Fibroblast of villous mesenchyme (primary cell): ENCODE measurements at regions not wholly inside any gene's neighbourhood (a gene's known extent, or its start where the extent isn't known, plus 50 kb on each side); places are given as distances from the start of the nearest gene placed in this dataset.
A peak's percentile ranks its signal among the peaks of the same experiment; 100 is the strongest.

ENCODE experiments used
- DNase-seq: peaks from one replicate; pipeline ENCODE4 v3.0.0-alpha.2; 2010; ENCODE audit warnings: low read depth
- H3K4me3 ChIP-seq: 2 replicates; pipeline ENCODE4 v1.5.1; 2011; ENCODE audit warnings: low read depth, mild to moderate bottlenecking, low read length
- CTCF ChIP-seq: IDR thresholded peaks from 2 replicates; pipeline ENCODE4 v1.5.1; 2012; ENCODE audit warnings: low read depth, mild to moderate bottlenecking, low read length; ENCODE audit not compliant: insufficient read depth

- DNase-seq, result peak; percentile 38
- no peak overlapping the region for H3K4me3 ChIP-seq
- TF ChIP-seq CTCF, result no peak
Observed at GRCh38 chr2:66925128-66925527, 472.0 kb upstream of the ETAA1 start.

DNA sequence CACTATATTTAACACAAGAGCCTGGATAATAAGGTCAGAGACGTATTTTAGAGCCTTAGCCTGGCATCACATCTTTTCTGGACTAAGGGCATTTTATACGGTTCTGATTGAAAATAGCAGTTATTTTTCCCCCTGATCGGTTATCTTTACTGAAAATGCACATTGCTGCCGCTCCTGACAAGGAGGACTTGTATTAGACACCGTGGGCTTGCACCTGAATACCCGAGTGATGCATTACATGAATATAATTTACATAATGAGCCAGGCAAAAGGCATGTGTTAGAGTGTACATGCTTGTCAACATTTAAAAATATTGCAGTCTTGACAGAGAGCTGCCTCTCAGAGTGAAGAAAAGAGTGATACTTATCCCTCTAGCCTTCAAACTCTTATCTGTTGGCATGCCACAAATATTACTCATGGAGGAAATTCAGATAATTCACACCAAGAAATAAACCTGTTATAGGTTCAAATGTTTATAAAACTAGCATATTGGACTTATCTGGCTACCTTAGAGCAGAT lies 470.5 kb upstream of the ETAA1 start:
- no peak for TF ChIP-seq CTCF
- no peak overlapping the region for H3K4me3 ChIP-seq
- no peak for DNase-seq

DNA sequence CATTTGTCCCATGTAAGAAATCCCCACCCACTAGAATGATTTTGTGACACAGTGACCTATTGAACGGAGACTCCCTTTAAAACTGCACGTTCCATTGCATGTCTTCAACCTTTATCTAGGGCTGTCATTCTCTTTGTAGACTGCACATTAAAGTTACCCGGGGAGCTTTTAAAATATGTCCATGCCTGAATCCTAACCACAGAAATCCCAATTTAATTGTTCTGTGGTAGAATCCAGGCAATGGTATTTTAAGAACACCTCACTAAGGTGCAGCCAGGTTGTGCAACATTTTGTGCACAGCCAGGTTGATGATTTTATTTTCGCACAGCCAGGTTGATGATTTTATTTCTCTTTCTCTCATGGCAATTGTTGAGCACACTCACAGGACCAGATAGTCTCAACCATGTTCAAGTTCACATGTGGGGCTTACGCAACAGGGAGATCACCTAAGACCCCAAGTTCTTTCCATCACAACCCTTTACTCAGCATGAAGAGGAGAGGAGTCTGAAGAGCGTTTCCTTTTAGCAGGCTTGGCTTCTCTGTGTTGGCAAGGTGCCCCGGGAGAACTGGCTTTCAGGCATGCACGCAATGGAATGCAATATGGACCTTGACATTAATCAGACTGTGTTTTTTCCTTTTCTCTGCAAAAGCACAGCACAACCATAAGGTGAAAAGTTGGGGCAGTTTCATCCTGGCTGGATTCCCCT lies 467.3 kb upstream of the ETAA1 start:
- DNase-seq, result peak; percentile 67
- TF ChIP-seq CTCF, result no peak
- H3K4me3 ChIP-seq, result no peak overlapping the region

DNA sequence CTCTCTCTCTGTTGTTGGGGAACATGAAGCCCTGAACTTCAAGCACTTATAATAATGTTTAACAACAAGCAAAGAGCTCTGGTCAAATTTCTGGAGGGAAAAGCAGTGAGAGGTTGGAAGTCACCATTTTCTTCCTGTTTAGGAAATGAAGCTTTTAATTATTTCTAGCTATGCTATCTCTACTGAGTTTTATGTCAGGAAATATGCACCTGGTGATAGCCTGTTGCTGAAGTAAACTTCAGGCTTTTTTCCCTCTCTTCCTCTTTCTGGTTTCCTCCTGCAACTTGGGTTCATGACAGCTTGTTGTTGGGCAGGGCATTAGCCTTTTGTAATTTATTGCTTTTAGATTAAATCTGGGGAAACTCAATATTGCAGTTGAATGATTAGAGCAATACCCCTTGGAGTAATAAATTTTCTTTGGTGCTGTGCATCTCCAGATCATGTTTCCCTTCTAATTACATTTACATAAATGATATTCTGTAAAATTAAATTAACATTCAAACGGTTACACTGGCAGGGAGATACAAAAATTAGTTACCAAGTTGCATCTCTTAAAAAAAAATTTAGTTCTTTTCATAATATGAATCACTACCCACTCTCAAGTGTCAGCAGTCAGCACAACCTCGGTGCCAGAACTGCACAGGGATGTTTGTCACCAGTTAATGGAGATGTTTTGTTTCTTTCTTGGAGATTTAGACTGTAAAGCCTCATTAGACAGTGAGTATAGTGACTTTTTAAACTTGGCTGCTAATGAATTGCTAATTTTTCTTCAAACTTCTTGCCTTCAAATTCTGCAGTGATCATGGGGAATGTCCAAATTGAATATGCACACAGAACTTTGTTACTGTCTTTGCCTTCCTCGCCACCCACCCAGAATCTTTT lies 466.6 kb upstream of the ETAA1 start:
- H3K4me3 ChIP-seq, result no peak overlapping the region
- no peak for TF ChIP-seq CTCF
- no peak for DNase-seq

DNA sequence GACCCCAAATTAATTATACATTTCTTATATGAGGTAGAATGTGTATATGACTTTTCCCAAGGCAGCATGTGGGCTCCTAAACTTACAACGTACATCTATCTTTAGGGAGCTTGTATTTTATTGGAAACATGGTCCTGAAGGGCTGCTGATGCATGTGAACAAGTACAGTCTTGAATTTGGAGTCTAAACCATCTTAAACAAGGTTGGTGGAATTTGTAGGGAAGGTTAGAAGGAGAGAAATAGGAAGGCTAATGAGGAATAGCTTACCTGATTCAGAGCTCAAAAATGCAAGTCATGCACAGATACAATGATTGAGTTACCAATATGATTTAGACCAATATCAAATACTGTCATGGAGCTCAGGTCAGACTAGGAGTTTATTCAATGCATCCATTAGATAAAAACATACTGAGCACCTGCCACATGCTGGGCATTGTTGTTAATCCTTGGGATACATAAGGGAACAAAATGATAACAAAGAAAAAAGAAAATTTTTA lies 458.6 kb upstream of the ETAA1 start:
- no peak for DNase-seq
- no peak for TF ChIP-seq CTCF
- H3K4me3 ChIP-seq, result no peak overlapping the region

DNA sequence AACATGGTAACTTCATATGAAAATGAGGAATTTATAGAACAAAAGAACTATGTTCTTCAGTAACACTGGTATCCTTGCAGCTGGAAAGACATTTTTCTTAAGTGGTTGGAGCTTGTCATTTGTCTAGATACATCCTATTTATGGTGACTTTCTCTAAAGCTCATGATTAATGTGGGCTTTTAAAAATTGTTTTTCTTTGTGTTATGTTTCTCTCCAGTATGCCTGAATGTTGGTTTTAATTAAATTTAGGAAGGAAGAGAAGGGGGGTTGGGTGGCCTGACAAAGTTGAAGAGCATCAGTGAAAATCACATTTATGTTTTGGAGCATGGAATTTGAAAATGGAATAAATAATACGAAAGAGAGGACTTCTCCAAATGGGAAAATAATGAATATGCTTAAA lies 457.1 kb upstream of the ETAA1 start:
- DNase-seq, result no peak
- no peak for TF ChIP-seq CTCF
- no peak overlapping the region for H3K4me3 ChIP-seq
